ENCODE measurements at regions not wholly inside any gene's neighbourhood (a gene's known extent, or its start where the extent isn't known, plus 50 kb on each side); places are given as distances from the start of the nearest gene placed in this dataset.

GRCh38 chr9:36748322-36748899 is 175.7 kb downstream of the MELK start (continued):
- no peak for TF ChIP-seq AHDC1 (CRISPR knock-in tag; IDR thresholded peaks at IDR 0.05; ENCODE audit: borderline replicate concordance)
- no peak for TF ChIP-seq ZNF136 (CRISPR knock-in tag; IDR thresholded peaks at IDR 0.05; ENCODE audit: low read depth)
- TF ChIP-seq ZNF232 (CRISPR knock-in tag; IDR thresholded peaks at IDR 0.05; ENCODE audit: borderline replicate concordance) = peak; percentile 89; the same call in 1 of the 2 replicates
- no peak for TF ChIP-seq ELF3 (CRISPR knock-in tag; IDR thresholded peaks at IDR 0.05)
- no peak for TF ChIP-seq ZNF549 (CRISPR knock-in tag; IDR thresholded peaks at IDR 0.05)
- TF ChIP-seq ZNF572 (CRISPR knock-in tag; IDR thresholded peaks at IDR 0.05) = no peak
- no peak for TF ChIP-seq SIX1 (CRISPR knock-in tag; IDR thresholded peaks at IDR 0.05; ENCODE audit: borderline replicate concordance)
- no peak for TF ChIP-seq ZNF296 (CRISPR knock-in tag; conservative IDR thresholded peaks at IDR 0.05)
- TF ChIP-seq MXI1 (IDR thresholded peaks at IDR 0.05; ENCODE audit: borderline replicate concordance, low read depth, low read length) = no peak
- TF ChIP-seq SMC3 (IDR thresholded peaks at IDR 0.05; ENCODE audit: low read length) = no peak
- no peak for TF ChIP-seq ZNF530 (CRISPR knock-in tag; IDR thresholded peaks at IDR 0.05; ENCODE audit: low read depth)
- TF ChIP-seq NPAS2 (CRISPR knock-in tag; IDR thresholded peaks at IDR 0.05; ENCODE audit: borderline replicate concordance) = no peak
- TF ChIP-seq POLR2AphosphoS5 (IDR thresholded peaks at IDR 0.05; ENCODE audit: low read depth, low read length) = no peak
- no peak for TF ChIP-seq TIGD3 (CRISPR knock-in tag; IDR thresholded peaks at IDR 0.05; ENCODE audit: borderline replicate concordance)
- TF ChIP-seq ATAD3A (CRISPR knock-in tag; IDR thresholded peaks at IDR 0.05) = 0 out of 2 replicates have a peak, but pooled peaks have one; percentile 79
- no peak for TF ChIP-seq FOXK2 (IDR thresholded peaks at IDR 0.05)
- TF ChIP-seq SRSF1 (optimal IDR thresholded peaks at IDR 0.05; ENCODE audit: low read depth, low read length) = no peak
- TF ChIP-seq HDAC2 (CRISPR knock-in tag; IDR thresholded peaks at IDR 0.05) = no peak; the same call in 1 of the 2 replicates
- no peak for TF ChIP-seq NR1H2 (CRISPR knock-in tag; IDR thresholded peaks at IDR 0.05; ENCODE audit: borderline replicate concordance, low read depth)
- TF ChIP-seq ELF4 (CRISPR knock-in tag; IDR thresholded peaks at IDR 0.05; ENCODE audit: borderline replicate concordance) = no peak
- peak; percentile 43; the same call in 1 of the 2 replicates for TF ChIP-seq ZNF563 (CRISPR knock-in tag; IDR thresholded peaks at IDR 0.05)
- TF ChIP-seq ZNF670 (CRISPR knock-in tag; IDR thresholded peaks at IDR 0.05; ENCODE audit: borderline replicate concordance) = no peak
- TF ChIP-seq ZNF678 (CRISPR knock-in tag; IDR thresholded peaks at IDR 0.05) = no peak
- peak; percentile 90 for TF ChIP-seq BORCS8-MEF2B (CRISPR knock-in tag; IDR thresholded peaks at IDR 0.05)
- peak; percentile 62; the same call in 1 of the 2 replicates for TF ChIP-seq ZNF773 (CRISPR knock-in tag; IDR thresholded peaks at IDR 0.05; ENCODE audit: borderline replicate concordance)
- TF ChIP-seq ISL2 (CRISPR knock-in tag; IDR thresholded peaks at IDR 0.05) = no peak
- 0 out of 4 replicates have a peak, but pooled peaks of 1 of the 2 experiments have one; percentile 49 for TF ChIP-seq KLF16 (CRISPR knock-in tag; IDR thresholded peaks at IDR 0.05)
